Muscle of leg (tissue), 3 donors: ENCODE measurements at regions not wholly inside any gene's neighbourhood (a gene's known extent, or its start where the extent isn't known, plus 50 kb on each side); places are given as distances from the start of the nearest gene placed in this dataset.

Source experiments
- DNase-seq: peaks from one replicate; pipeline ENCODE4 v3.0.0; 2013
- H3K27ac ChIP-seq: one replicate; pipeline ENCODE4 v1.5.1; 2013; ENCODE audit warnings: mild to moderate bottlenecking, low read length, control low read depth
- H3K27me3 ChIP-seq: one replicate; pipeline ENCODE4 v1.6.1; 2013; ENCODE audit warnings: low read length; ENCODE audit not compliant: control insufficient read depth, insufficient read depth
- H3K36me3 ChIP-seq: one replicate; pipeline ENCODE4 v1.6.1; 2013; ENCODE audit warnings: low read length; ENCODE audit not compliant: control insufficient read depth, insufficient read depth
- H3K4me1 ChIP-seq: one replicate; pipeline ENCODE4 v1.6.1; 2013; ENCODE audit warnings: low read length; ENCODE audit not compliant: control insufficient read depth, insufficient read depth
- H3K4me3 ChIP-seq: one replicate; pipeline ENCODE4 v1.5.1; 2013; ENCODE audit warnings: low read length, control low read depth
- H3K9me3 ChIP-seq: replicated peaks from 2 replicates; pipeline ENCODE4 v1.6.1; 2013; ENCODE audit warnings: low read depth, low read length; ENCODE audit not compliant: control insufficient read depth
- WGBS: methylation state at CpG from one replicate; pipeline ENCODE4 v1.1.5; 2013; ENCODE audit warnings: missing lambda C conversion rate; ENCODE audit not compliant: insufficient coverage; 5-methylcytosine and 5-hydroxymethylcytosine counted together

GRCh38 chrX:104316739-104317138, 62.0 kb upstream of the ESX1 start:
- Histone ChIP-seq H3K4me3 (no peak overlapping the region), H3K36me3 (no peaks in the 10 kb centered on the region), H3K27me3 (peaks cover 10% of the 10 kb centered on the region), H3K9me3 (no peaks in the 10 kb centered on the region), H3K27ac (no peak overlapping the region), H3K4me1 (no peaks in the 10 kb centered on the region)
- DNase-seq, result no peak
- 67% methylated on average over 1 of the region's 3 CpGs for WGBS

GRCh38 chrX:104315555-104315954, 60.8 kb upstream of the ESX1 start:
- H3K36me3 ChIP-seq, result no peaks in the 10 kb centered on the region
- H3K4me3 ChIP-seq, result no peak overlapping the region
- 70% methylated on average over 1 of the region's 3 CpGs for WGBS
- no peak overlapping the region for H3K27ac ChIP-seq
- DNase-seq, result no peak
- no peaks in the 10 kb centered on the region for H3K4me1 ChIP-seq
- H3K27me3 ChIP-seq, result peaks cover 12% of the 10 kb centered on the region
- H3K9me3 ChIP-seq, result no peaks in the 10 kb centered on the region

GRCh38 chrX:104310657-104311254, 56.0 kb upstream of the ESX1 start:
- Histone ChIP-seq H3K36me3 (no peaks in the 10 kb centered on the region), H3K9me3 (no peaks in the 10 kb centered on the region), H3K4me1 (no peaks in the 10 kb centered on the region), H3K27ac (peak overlapping the region; percentile 4), H3K27me3 (peaks cover 15% of the 10 kb centered on the region), H3K4me3 (no peak overlapping the region)
- no CpG with 5 or more reads among the region's 2 CpGs for WGBS
- no peak for DNase-seq

- peak overlapping the region; percentile 15 for H3K4me3 ChIP-seq
- peak overlapping the region; percentile 4 for H3K27ac ChIP-seq
Measured at GRCh38 chrX:104310090-104310489, 55.4 kb upstream of the ESX1 start.

GRCh38 chrX:104309169-104309568, 54.4 kb upstream of the ESX1 start:
- H3K9me3 ChIP-seq, result no peaks in the 10 kb centered on the region
- 60% methylated on average over 1 of the region's 5 CpGs for WGBS

More at GRCh38 chrX:104310090-104310489, 55.4 kb upstream of the ESX1 start:
- Histone ChIP-seq H3K36me3 (no peaks in the 10 kb centered on the region), H3K4me1 (no peaks in the 10 kb centered on the region), H3K9me3 (no peaks in the 10 kb centered on the region), H3K27me3 (peaks cover 18% of the 10 kb centered on the region)
- 43% methylated on average over 10 of the region's 12 CpGs for WGBS
- peak; percentile 86 for DNase-seq

GRCh38 chrX:104307341-104307740, 52.6 kb upstream of the ESX1 start:
- Histone ChIP-seq H3K9me3 (no peaks in the 10 kb centered on the region), H3K4me3 (no peak overlapping the region), H3K36me3 (no peaks in the 10 kb centered on the region), H3K27me3 (peaks cover 20% of the 10 kb centered on the region), H3K4me1 (no peaks in the 10 kb centered on the region), H3K27ac (no peak overlapping the region)
- DNase-seq, result no peak
- WGBS, result 17% methylated on average over 1 of the region's 5 CpGs

More at GRCh38 chrX:104309169-104309568, 54.4 kb upstream of the ESX1 start:
- Histone ChIP-seq H3K36me3 (no peaks in the 10 kb centered on the region), H3K4me1 (no peaks in the 10 kb centered on the region), H3K27me3 (peaks cover 16% of the 10 kb centered on the region), H3K27ac (no peak overlapping the region), H3K4me3 (no peak overlapping the region)
- no peak for DNase-seq

GRCh38 chrX:104306180-104306579, 51.4 kb upstream of the ESX1 start:
- WGBS, result 70% methylated on average over 2 of the region's 9 CpGs
- no peak for DNase-seq
- no peaks in the 10 kb centered on the region for H3K4me1 ChIP-seq
- no peaks in the 10 kb centered on the region for H3K36me3 ChIP-seq
- H3K27ac ChIP-seq, result no peak overlapping the region
- H3K9me3 ChIP-seq, result no peaks in the 10 kb centered on the region
- no peak overlapping the region for H3K4me3 ChIP-seq
- peaks cover 19% of the 10 kb centered on the region for H3K27me3 ChIP-seq
